ENCODE measurements at regions not wholly inside any gene's neighbourhood (a gene's known extent, or its start where the extent isn't known, plus 50 kb on each side); places are given as distances from the start of the nearest gene placed in this dataset.

DNA sequence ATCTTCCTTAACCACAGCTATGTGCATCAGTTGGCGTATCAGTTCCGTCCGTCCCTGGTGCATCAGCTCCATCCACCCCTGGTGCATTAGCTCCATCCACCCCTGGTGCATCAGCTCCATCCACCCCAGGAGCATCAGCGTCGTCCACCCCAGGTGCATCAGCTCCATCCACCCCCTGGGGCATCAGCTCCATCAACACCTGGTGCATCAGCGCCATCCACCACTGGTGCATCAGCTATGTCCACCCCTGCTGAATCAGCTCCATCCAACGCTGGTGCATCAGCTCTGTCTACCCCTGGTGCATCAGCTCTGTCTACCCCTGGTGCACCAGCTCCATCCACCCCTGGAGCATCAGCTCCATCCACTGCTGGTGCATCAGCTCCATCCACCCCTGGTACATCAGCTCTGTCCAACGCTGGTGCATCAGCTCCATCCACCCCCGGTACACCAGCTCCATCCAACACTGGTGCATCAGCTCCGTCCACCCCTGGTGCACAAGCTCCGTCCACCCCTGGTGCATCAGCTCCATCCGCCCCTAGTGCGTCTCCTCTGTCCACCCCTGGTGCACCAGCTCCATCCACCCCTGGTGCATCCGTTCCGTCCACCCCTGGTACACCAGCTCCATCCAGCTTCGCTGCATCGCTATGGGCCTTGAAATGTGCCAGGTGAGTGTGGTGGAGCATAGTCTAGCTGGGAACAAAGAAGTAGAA is 106.6 kb upstream of the ZBTB40 start:
- no TSS peak for BruUV-seq (replicated peaks)
- H3K9me3 Mint-ChIP-seq (ENCODE audit: low read depth, unreplicated experiment): no peaks in the 10 kb centered on the region
- TF ChIP-seq CTCF (IDR thresholded peaks at IDR 0.05; ENCODE audit: unreplicated experiment): no peak
- CTCF ChIA-PET: no interaction called here
- peaks cover 87% of the 10 kb centered on the region for H3K27me3 Mint-ChIP-seq (ENCODE audit: unreplicated experiment)
- no peak overlapping the region for H3K4me3 Mint-ChIP-seq (ENCODE audit: low read depth, unreplicated experiment)
- DNase-seq: no peak
- H3K36me3 Mint-ChIP-seq (ENCODE audit: insufficient read depth, unreplicated experiment): no peaks in the 10 kb centered on the region
- intact Hi-C loops (cut with micrococcal nuclease; ENCODE audit: unreplicated experiment): no loop called here
- H3K4me1 Mint-ChIP-seq (ENCODE audit: low read depth, unreplicated experiment): no peaks in the 10 kb centered on the region
- no peak overlapping the region for H3K27ac Mint-ChIP-seq (ENCODE audit: unreplicated experiment)

- no peak for TF ChIP-seq CTCF (IDR thresholded peaks at IDR 0.05; ENCODE audit: unreplicated experiment)
- Mint-ChIP-seq H3K36me3 (ENCODE audit: insufficient read depth, unreplicated experiment) (no peaks in the 10 kb centered on the region), H3K4me1 (ENCODE audit: low read depth, unreplicated experiment) (no peaks in the 10 kb centered on the region), H3K9me3 (ENCODE audit: low read depth, unreplicated experiment) (no peaks in the 10 kb centered on the region), H3K27me3 (ENCODE audit: unreplicated experiment) (peaks cover 95% of the 10 kb centered on the region), H3K4me3 (ENCODE audit: low read depth, unreplicated experiment) (no peak overlapping the region), H3K27ac (ENCODE audit: unreplicated experiment) (no peak overlapping the region)
- CTCF ChIA-PET: interaction anchor here (0.6 to 0.7 kb wide), 2 partner anchors 31 to 33 kb away, joined by 4 to 6 read pairs; no protein-coding TSS in a partner anchor
- intact Hi-C loops (cut with micrococcal nuclease; ENCODE audit: unreplicated experiment): no loop called here
- BruUV-seq (replicated peaks): no TSS peak
- no peak for DNase-seq
Measured at GRCh38 chr1:22347854-22348760, 103.5 kb upstream of the ZBTB40 start.

DNA sequence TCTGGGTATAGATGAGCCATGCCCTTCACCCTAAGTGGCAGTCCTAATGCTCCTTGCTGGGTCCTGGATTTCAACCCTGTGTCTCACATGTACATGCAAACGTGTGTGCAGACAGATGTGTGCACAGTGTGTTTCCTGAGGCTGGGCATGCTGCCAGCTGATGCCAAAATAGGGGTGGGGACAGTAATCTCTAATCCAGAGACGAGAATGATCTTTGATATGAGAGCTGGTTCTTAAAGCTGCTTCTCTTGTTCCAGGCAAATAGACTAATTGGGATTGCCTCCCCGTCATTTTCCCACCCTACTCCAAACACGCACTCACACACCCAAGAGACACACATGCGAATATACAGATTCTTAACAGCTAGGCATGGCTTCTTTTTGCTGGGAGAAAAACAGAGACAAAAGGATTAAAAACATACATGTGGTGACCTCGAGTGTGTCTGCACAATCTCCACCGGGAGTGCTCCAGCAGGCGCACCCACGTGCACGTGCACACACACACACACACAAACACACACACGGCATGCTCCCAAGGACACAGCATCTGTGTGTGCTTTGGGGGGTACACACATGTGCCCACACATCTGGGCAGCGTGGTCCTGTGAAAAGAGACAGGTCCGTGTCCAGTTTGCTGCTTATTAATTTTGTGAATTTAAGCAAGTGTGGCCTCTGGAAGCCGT is 102.1 kb upstream of the ZBTB40 start:
- no peak overlapping the region for H3K27ac Mint-ChIP-seq (ENCODE audit: unreplicated experiment)
- no peak for DNase-seq
- no peaks in the 10 kb centered on the region for H3K4me1 Mint-ChIP-seq (ENCODE audit: low read depth, unreplicated experiment)
- intact Hi-C loops (cut with micrococcal nuclease; ENCODE audit: unreplicated experiment): no loop called here
- H3K36me3 Mint-ChIP-seq (ENCODE audit: insufficient read depth, unreplicated experiment): no peaks in the 10 kb centered on the region
- no TSS peak for BruUV-seq (replicated peaks)
- TF ChIP-seq CTCF (IDR thresholded peaks at IDR 0.05; ENCODE audit: unreplicated experiment): no peak
- peaks cover 81% of the 10 kb centered on the region for H3K27me3 Mint-ChIP-seq (ENCODE audit: unreplicated experiment)
- H3K4me3 Mint-ChIP-seq (ENCODE audit: low read depth, unreplicated experiment): no peak overlapping the region
- CTCF ChIA-PET: no interaction called here
- H3K9me3 Mint-ChIP-seq (ENCODE audit: low read depth, unreplicated experiment): no peaks in the 10 kb centered on the region

- TF ChIP-seq CTCF (IDR thresholded peaks at IDR 0.05; ENCODE audit: unreplicated experiment): no peak
- CTCF ChIA-PET: interaction anchor here (0.5 kb wide), 1 partner anchor 199 kb away, joined by 3 read pairs; no protein-coding TSS in a partner anchor
- no TSS peak for BruUV-seq (replicated peaks)
- intact Hi-C loops (cut with micrococcal nuclease; ENCODE audit: unreplicated experiment): no loop called here
- no peaks in the 10 kb centered on the region for H3K36me3 Mint-ChIP-seq (ENCODE audit: insufficient read depth, unreplicated experiment)
- no peak overlapping the region for H3K4me3 Mint-ChIP-seq (ENCODE audit: low read depth, unreplicated experiment)
- no peaks in the 10 kb centered on the region for H3K4me1 Mint-ChIP-seq (ENCODE audit: low read depth, unreplicated experiment)
- DNase-seq: no peak
- no peak overlapping the region for H3K27ac Mint-ChIP-seq (ENCODE audit: unreplicated experiment)
- peaks cover 73% of the 10 kb centered on the region for H3K27me3 Mint-ChIP-seq (ENCODE audit: unreplicated experiment)
- no peaks in the 10 kb centered on the region for H3K9me3 Mint-ChIP-seq (ENCODE audit: low read depth, unreplicated experiment)
Measured at GRCh38 chr1:22350171-22350923, 101.3 kb upstream of the ZBTB40 start.
